ENCODE measurements at regions not wholly inside any gene's neighbourhood (a gene's known extent, or its start where the extent isn't known, plus 50 kb on each side); places are given as distances from the start of the nearest gene placed in this dataset.

DNA sequence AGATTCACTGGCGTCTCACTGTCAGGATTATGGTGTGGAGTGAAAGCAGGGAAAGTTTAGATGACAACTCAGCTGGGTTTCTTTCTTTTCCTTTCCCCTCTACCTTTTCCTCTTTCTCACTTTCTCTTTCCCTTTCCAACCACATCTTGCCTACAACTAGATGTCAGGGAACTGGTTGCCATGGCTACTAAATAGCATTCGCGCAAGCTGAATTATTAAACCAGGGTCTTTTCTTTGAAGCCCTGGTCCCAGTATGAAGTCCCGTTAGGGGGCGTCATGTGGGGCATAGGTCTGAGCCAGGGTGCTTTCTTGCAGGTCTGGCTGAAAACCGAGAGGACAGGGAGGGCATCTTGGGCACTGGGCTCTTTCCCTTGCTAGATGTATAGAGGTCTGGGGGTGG lies 168.4 kb upstream of the CACNA1E start:
- TF ChIP-seq CTCF (IDR thresholded peaks at IDR 0.05), result no peak
- no peak for TF ChIP-seq POLR2A (IDR thresholded peaks at IDR 0.05)
- no peak for TF ChIP-seq POLR2AphosphoS5 (IDR thresholded peaks at IDR 0.05)
- no peak for TF ChIP-seq EP300 (IDR thresholded peaks at IDR 0.05)

Measured in gastroesophageal sphincter (tissue), 3 donors.